ENCODE measurements at regions not wholly inside any gene's neighbourhood (a gene's known extent, or its start where the extent isn't known, plus 50 kb on each side); places are given as distances from the start of the nearest gene placed in this dataset.

DNA sequence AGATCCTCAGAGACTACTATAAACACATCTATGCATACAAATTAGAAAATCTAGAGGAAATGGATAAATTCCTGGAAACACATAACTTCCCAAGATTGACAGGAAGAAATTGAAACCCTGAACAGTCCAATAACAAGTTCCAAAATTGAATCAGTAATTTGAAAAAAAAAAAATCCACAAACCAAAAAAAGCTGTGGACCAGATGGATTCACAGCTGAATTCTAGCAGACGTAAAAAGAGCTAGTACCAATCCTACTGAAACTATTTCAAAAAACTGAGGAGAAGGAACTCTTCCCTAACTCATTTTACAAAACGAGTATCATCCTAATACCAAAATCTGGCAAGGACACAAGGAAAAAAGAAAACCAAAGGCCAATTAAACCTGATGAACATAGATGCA, 77.0 kb upstream of the FXR1 start:
- TF ChIP-seq, protein P1, sequence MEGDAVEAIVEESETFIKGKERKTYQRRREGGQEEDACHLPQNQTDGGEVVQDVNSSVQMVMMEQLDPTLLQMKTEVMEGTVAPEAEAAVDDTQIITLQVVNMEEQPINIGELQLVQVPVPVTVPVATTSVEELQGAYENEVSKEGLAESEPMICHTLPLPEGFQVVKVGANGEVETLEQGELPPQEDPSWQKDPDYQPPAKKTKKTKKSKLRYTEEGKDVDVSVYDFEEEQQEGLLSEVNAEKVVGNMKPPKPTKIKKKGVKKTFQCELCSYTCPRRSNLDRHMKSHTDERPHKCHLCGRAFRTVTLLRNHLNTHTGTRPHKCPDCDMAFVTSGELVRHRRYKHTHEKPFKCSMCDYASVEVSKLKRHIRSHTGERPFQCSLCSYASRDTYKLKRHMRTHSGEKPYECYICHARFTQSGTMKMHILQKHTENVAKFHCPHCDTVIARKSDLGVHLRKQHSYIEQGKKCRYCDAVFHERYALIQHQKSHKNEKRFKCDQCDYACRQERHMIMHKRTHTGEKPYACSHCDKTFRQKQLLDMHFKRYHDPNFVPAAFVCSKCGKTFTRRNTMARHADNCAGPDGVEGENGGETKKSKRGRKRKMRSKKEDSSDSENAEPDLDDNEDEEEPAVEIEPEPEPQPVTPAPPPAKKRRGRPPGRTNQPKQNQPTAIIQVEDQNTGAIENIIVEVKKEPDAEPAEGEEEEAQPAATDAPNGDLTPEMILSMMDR (IDR thresholded peaks at IDR 0.05 in 8 of 11, conservative IDR thresholded peaks at IDR 0.05 in 3 of 11): no peak
- TF ChIP-seq POLR2AphosphoS5 (IDR thresholded peaks at IDR 0.05): no peak
